MM.1S (cell line): ENCODE measurements at regions not wholly inside any gene's neighbourhood (a gene's known extent, or its start where the extent isn't known, plus 50 kb on each side); places are given as distances from the start of the nearest gene placed in this dataset.

ENCODE experiments used
- DNase-seq: peaks from one replicate; pipeline ENCODE4 v3.0.0-alpha.2; 2015
- H2AFZ ChIP-seq: fragments of 300-600 bp; sonication (generic); 2 replicates; pipeline ENCODE4 v1.6.0; 2016; ENCODE audit warnings: antibody characterized with exemption, low read length
- H3F3A ChIP-seq: fragments of 300-600 bp; sonication (generic); 2 replicates; pipeline ENCODE4 v1.6.1; 2016; ENCODE audit warnings: mild to moderate bottlenecking, antibody characterized with exemption, low read length, moderate library complexity, mixed read lengths; ENCODE audit not compliant: insufficient read depth
- H3K27ac ChIP-seq: fragments of 300-600 bp; sonication (generic); 2 replicates; pipeline ENCODE4 v1.5.1; 2016; ENCODE audit warnings: mild to moderate bottlenecking, low read length
- H3K27me3 ChIP-seq: fragments of 300-600 bp; sonication (generic); replicated peaks from 2 replicates; pipeline ENCODE4 v1.6.0; 2016; ENCODE audit warnings: low read length; ENCODE audit not compliant: insufficient read depth
- H3K36me3 ChIP-seq: fragments of 300-600 bp; sonication (generic); replicated peaks from 2 replicates; pipeline ENCODE4 v1.6.1; 2016; ENCODE audit warnings: mild to moderate bottlenecking, low read length, mixed read lengths; ENCODE audit not compliant: insufficient read depth
- H3K4me1 ChIP-seq: fragments of 300-600 bp; sonication (generic); 2 replicates; pipeline ENCODE4 v1.6.1; 2016; ENCODE audit warnings: low read length, mixed read lengths
- H3K4me2 ChIP-seq: fragments of 300-600 bp; sonication (generic); 2 replicates; pipeline ENCODE4 v1.6.0; 2016; ENCODE audit warnings: low read depth, low read length
- H3K4me3 ChIP-seq: fragments of 300-600 bp; sonication (generic); 2 replicates; pipeline ENCODE4 v1.5.1; 2016; ENCODE audit warnings: low read length, mixed read lengths
- H3K79me2 ChIP-seq: fragments of 300-600 bp; sonication (generic); 2 replicates; pipeline ENCODE4 v1.6.1; 2016; ENCODE audit warnings: mixed run types, low read length, mixed read lengths
- H3K9ac ChIP-seq: fragments of 300-600 bp; sonication (generic); 2 replicates; pipeline ENCODE4 v1.6.1; 2016; ENCODE audit warnings: low read length, mixed read lengths
- H3K9me2 ChIP-seq: fragments of 300-600 bp; sonication (generic); replicated peaks from 2 replicates; pipeline ENCODE4 v1.6.1; 2016; ENCODE audit warnings: mild to moderate bottlenecking, low read length, mixed read lengths; ENCODE audit not compliant: insufficient read depth
- H3K9me3 ChIP-seq: fragments of 300-600 bp; sonication (generic); replicated peaks from 2 replicates; pipeline ENCODE4 v1.6.1; 2016; ENCODE audit warnings: mild to moderate bottlenecking, low read length, mixed read lengths; ENCODE audit not compliant: insufficient read depth
- H4K20me1 ChIP-seq: fragments of 300-600 bp; sonication (generic); 2 replicates; pipeline ENCODE4 v1.6.1; 2016; ENCODE audit warnings: mild to moderate bottlenecking, low read length, moderate library complexity, mixed read lengths; ENCODE audit not compliant: insufficient read depth
- EZH2 ChIP-seq: fragments of 300-600 bp; sonication (generic); optimal IDR thresholded peaks from 2 replicates; pipeline ENCODE3; 2017; ENCODE audit warnings: low read depth, mild to moderate bottlenecking, antibody characterized with exemption, low read length, mixed read lengths
- EZH2phosphoT487 ChIP-seq: fragments of 300-600 bp; sonication (generic); IDR thresholded peaks from 2 replicates; pipeline ENCODE4 v1.6.1; 2018; ENCODE audit warnings: antibody characterized with exemption, low read length
- TF ChIP-seq, protein P1 (sequence below): fragments of 300-600 bp; sonication (generic); IDR thresholded peaks from 2 replicates; pipeline ENCODE4 v1.5.1; 2016; ENCODE audit warnings: antibody characterized with exemption, low read length, mixed read lengths

DNA sequence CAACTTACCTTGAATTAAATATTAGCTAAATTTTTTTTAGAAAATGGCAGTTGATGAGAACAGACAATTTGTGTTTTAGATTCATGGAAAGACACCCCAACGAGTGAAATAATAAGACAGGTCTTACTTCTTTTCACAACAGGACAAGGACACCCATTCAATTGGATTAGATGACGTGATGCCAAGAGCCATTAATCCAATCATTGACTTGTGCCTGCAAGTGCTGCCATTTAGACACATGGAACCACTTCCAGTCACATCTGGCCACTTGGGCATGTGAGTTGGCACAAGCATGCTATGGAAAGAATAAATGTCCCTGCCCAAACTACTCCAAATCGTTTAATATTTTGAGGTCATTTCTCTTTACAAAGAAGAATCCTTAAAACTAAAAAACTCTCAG is 1308.8 kb downstream of the ROBO2 start:
- Histone ChIP-seq H3F3A (no peaks in the 10 kb centered on the region), H3K4me1 (no peaks in the 10 kb centered on the region), H3K9me2 (no peaks in the 10 kb centered on the region), H3K27ac (no peak overlapping the region), H3K79me2 (no peaks in the 10 kb centered on the region), H2AFZ (no peak overlapping the region), H3K36me3 (no peaks in the 10 kb centered on the region), H3K9ac (no peak overlapping the region), H3K4me3 (no peak overlapping the region), H4K20me1 (no peaks in the 10 kb centered on the region), H3K9me3 (no peaks in the 10 kb centered on the region), H3K27me3 (no peaks in the 10 kb centered on the region), H3K4me2 (no peak overlapping the region)
- TF ChIP-seq, protein P1, sequence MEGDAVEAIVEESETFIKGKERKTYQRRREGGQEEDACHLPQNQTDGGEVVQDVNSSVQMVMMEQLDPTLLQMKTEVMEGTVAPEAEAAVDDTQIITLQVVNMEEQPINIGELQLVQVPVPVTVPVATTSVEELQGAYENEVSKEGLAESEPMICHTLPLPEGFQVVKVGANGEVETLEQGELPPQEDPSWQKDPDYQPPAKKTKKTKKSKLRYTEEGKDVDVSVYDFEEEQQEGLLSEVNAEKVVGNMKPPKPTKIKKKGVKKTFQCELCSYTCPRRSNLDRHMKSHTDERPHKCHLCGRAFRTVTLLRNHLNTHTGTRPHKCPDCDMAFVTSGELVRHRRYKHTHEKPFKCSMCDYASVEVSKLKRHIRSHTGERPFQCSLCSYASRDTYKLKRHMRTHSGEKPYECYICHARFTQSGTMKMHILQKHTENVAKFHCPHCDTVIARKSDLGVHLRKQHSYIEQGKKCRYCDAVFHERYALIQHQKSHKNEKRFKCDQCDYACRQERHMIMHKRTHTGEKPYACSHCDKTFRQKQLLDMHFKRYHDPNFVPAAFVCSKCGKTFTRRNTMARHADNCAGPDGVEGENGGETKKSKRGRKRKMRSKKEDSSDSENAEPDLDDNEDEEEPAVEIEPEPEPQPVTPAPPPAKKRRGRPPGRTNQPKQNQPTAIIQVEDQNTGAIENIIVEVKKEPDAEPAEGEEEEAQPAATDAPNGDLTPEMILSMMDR: no peak
- TF ChIP-seq EZH2phosphoT487 (no peak), EZH2 (no peak)
- no peak for DNase-seq

DNA sequence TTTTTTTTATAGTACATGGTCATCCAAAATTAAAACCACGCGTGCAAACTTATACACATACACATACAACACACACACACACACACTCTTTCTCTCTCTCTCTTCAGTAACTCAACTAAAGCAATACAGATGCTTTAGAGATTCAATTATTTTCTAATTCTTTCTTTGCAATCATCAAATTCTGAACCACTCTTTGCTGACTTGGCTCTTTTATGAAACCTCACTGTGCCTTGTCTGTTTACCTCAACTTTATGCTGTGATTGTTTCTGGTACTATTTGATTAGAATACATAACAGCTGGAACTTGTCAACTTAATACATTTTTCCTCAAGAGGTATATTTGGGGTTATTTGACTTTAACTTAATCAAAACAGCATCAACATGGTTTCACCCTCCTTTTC is 1309.7 kb downstream of the ROBO2 start:
- no peak for DNase-seq
- Histone ChIP-seq H3K36me3 (no peaks in the 10 kb centered on the region), H3K9ac (no peak overlapping the region), H3K4me1 (no peaks in the 10 kb centered on the region), H3K4me3 (no peak overlapping the region), H3K4me2 (no peak overlapping the region), H2AFZ (no peak overlapping the region), H3K27me3 (no peaks in the 10 kb centered on the region), H3F3A (no peaks in the 10 kb centered on the region), H3K27ac (no peak overlapping the region), H3K9me3 (no peaks in the 10 kb centered on the region), H3K9me2 (no peaks in the 10 kb centered on the region), H3K79me2 (no peaks in the 10 kb centered on the region), H4K20me1 (no peaks in the 10 kb centered on the region)
- TF ChIP-seq EZH2phosphoT487 (no peak), EZH2 (no peak)
- TF ChIP-seq, protein P1: no peak

DNA sequence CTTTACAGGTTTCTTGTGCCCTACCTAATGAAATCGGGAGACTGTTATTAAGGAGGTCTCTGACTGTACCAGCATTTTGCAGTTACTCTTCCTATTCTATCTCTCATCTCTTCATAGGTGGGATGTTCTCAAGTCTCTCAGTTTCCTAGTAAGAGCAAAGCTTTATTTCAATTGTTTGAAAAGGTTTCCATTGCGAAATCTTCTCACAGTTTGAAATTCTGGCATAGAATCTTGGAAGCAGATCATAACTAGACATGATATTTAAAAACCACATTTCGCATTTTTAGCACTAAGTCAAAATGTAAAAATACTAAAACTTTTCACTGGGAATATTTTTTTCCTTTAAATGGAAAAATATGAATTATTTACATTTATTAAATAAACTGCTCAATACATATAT is 1311.4 kb downstream of the ROBO2 start:
- Histone ChIP-seq H2AFZ (no peak overlapping the region), H3K4me1 (no peaks in the 10 kb centered on the region), H3K27me3 (no peaks in the 10 kb centered on the region), H3K36me3 (no peaks in the 10 kb centered on the region), H3K79me2 (no peaks in the 10 kb centered on the region), H3F3A (no peaks in the 10 kb centered on the region), H3K4me3 (no peak overlapping the region), H3K27ac (no peak overlapping the region), H3K9me2 (no peaks in the 10 kb centered on the region), H4K20me1 (no peaks in the 10 kb centered on the region), H3K9me3 (no peaks in the 10 kb centered on the region), H3K9ac (no peak overlapping the region), H3K4me2 (no peak overlapping the region)
- no peak for TF ChIP-seq EZH2phosphoT487
- TF ChIP-seq, protein P1: no peak
- TF ChIP-seq EZH2: no peak
- no peak for DNase-seq
